Naive thymus-derived CD8-positive, alpha-beta T cell (primary cell): ENCODE measurements at regions not wholly inside any gene's neighbourhood (a gene's known extent, or its start where the extent isn't known, plus 50 kb on each side); places are given as distances from the start of the nearest gene placed in this dataset.

Experiments
- ATAC-seq, 2 donors: fragments of 150-1000 bp; cut with Tn5 transposase in 1 of 2; sonication (Bioruptor Pico), chemical (Tn5 transposase) in 1 of 2; 1 replicate in 1 of 2; 2 replicates in 1 of 2; pipeline ENCODE4 v1.10.0; 2021; ENCODE audit warnings: mild to moderate bottlenecking in 2 of 2, moderate library complexity in 2 of 2
- POLR2A ChIA-PET: fragments of 350-600 bp; sonication (Branson Sonifier 250); formaldehyde crosslinking; loops from one replicate; lab custom pipeline; 2021; ENCODE audit warnings: antibody characterized with exemption; lab: Charles Lee
- DNase-seq, 10 donors: peaks; one replicate each; pipeline versions ENCODE4 v3.0.0 to v3.0.0-alpha.2; 2020 to 2022
- H3K27ac Mint-ChIP-seq, 10 donors: one replicate each; pipeline ENCODE4 v1.8.0; 2020 to 2022; ENCODE audit warnings: mild to moderate bottlenecking in 10 of 10, mixed read lengths in 10 of 10, moderate library complexity in 4 of 10, inconsistent platforms in 1 of 10
- H3K27me3 Mint-ChIP-seq, 5 donors: one replicate each; pipeline ENCODE4 v1.8.0; 2021 to 2022; ENCODE audit warnings: mixed read lengths in 5 of 5
- H3K36me3 Mint-ChIP-seq, 3 donors: one replicate each; pipeline ENCODE4 v1.8.0; 2020 to 2022; ENCODE audit warnings: mixed read lengths in 3 of 3, mild to moderate bottlenecking in 2 of 3, inconsistent platforms in 1 of 3
- H3K4me1 Mint-ChIP-seq, 4 donors: one replicate each; pipeline ENCODE4 v1.8.0; 2021 to 2022; ENCODE audit warnings: mixed read lengths in 4 of 4
- H3K4me3 Mint-ChIP-seq, 10 donors: one replicate each; pipeline ENCODE4 v1.8.0; 2020 to 2022; ENCODE audit warnings: mild to moderate bottlenecking in 10 of 10, mixed read lengths in 10 of 10, moderate library complexity in 6 of 10, inconsistent platforms in 1 of 10
- H3K9me3 Mint-ChIP-seq, 9 donors: one replicate each; pipeline ENCODE4 v1.8.0; 2020 to 2022; ENCODE audit warnings: mixed read lengths in 9 of 9, mild to moderate bottlenecking in 3 of 9, inconsistent platforms in 1 of 9, moderate library complexity in 1 of 9

- no peak overlapping the region for H3K27ac Mint-ChIP-seq
- no peaks in the 10 kb centered on the region for H3K4me1 Mint-ChIP-seq
- ATAC-seq = no peak
- H3K4me3 Mint-ChIP-seq = no peak overlapping the region
- no peaks in the 10 kb centered on the region for H3K36me3 Mint-ChIP-seq
- POLR2A ChIA-PET = no interaction called here
- DNase-seq = no peak
- peaks cover 0 to 10% (median 0%) of the 10 kb centered on the region in 5 donors for H3K27me3 Mint-ChIP-seq
- H3K9me3 Mint-ChIP-seq = peaks cover 0 to 4% (median 0%) of the 10 kb centered on the region in 9 donors
Observed at GRCh38 chr2:16079637-16080036, 139.3 kb downstream of the MYCN start.

GRCh38 chr2:16077601-16078000 is 137.3 kb downstream of the MYCN start:
- Mint-ChIP-seq H3K36me3 (no peaks in the 10 kb centered on the region), H3K9me3 (peaks cover 0 to 4% (median 0%) of the 10 kb centered on the region in 9 donors), H3K27ac (no peak overlapping the region), H3K27me3 (peaks cover 0 to 5% (median 0%) of the 10 kb centered on the region in 5 donors), H3K4me1 (no peaks in the 10 kb centered on the region), H3K4me3 (no peak overlapping the region)
- ATAC-seq = no peak
- no peak for DNase-seq
- POLR2A ChIA-PET = no interaction called here

- Mint-ChIP-seq H3K27me3 (peaks cover 0 to 2% (median 0%) of the 10 kb centered on the region in 5 donors), H3K4me1 (no peaks in the 10 kb centered on the region), H3K27ac (no peak overlapping the region), H3K9me3 (peaks cover 0 to 2% (median 0%) of the 10 kb centered on the region in 9 donors), H3K36me3 (no peaks in the 10 kb centered on the region), H3K4me3 (no peak overlapping the region)
- DNase-seq (no peak), ATAC-seq (no peak)
- POLR2A ChIA-PET = no interaction called here
Observed at GRCh38 chr2:16076911-16077310, 136.6 kb downstream of the MYCN start.

- Mint-ChIP-seq H3K9me3 (peaks cover 0 to 2% (median 0%) of the 10 kb centered on the region in 9 donors), H3K4me1 (no peaks in the 10 kb centered on the region), H3K36me3 (no peaks in the 10 kb centered on the region), H3K27me3 (no peaks in the 10 kb centered on the region), H3K4me3 (no peak overlapping the region), H3K27ac (no peak overlapping the region)
- ATAC-seq (no peak), DNase-seq (no peak)
- POLR2A ChIA-PET = no interaction called here
Observed at GRCh38 chr2:16075045-16076012, 135.0 kb downstream of the MYCN start.

GRCh38 chr2:16073921-16074425 is 133.6 kb downstream of the MYCN start:
- POLR2A ChIA-PET = no interaction called here
- H3K9me3 Mint-ChIP-seq = peaks cover 0 to 2% (median 0%) of the 10 kb centered on the region in 9 donors
- DNase-seq (no peak), ATAC-seq (no peak)
- H3K36me3 Mint-ChIP-seq = no peaks in the 10 kb centered on the region
- no peak overlapping the region for H3K27ac Mint-ChIP-seq
- no peak overlapping the region for H3K4me3 Mint-ChIP-seq
- no peaks in the 10 kb centered on the region for H3K4me1 Mint-ChIP-seq
- no peaks in the 10 kb centered on the region for H3K27me3 Mint-ChIP-seq

- DNase-seq (no peak), ATAC-seq (no peak)
- Mint-ChIP-seq H3K9me3 (peaks cover 0 to 2% (median 0%) of the 10 kb centered on the region in 9 donors), H3K27me3 (no peaks in the 10 kb centered on the region), H3K36me3 (no peaks in the 10 kb centered on the region), H3K27ac (no peak overlapping the region), H3K4me1 (no peaks in the 10 kb centered on the region), H3K4me3 (no peak overlapping the region)
- POLR2A ChIA-PET = no interaction called here
Observed at GRCh38 chr2:16073471-16073870, 133.1 kb downstream of the MYCN start.

GRCh38 chr2:16072638-16073290 is 132.4 kb downstream of the MYCN start:
- POLR2A ChIA-PET = no interaction called here
- H3K27ac Mint-ChIP-seq = no peak overlapping the region
- H3K36me3 Mint-ChIP-seq = no peaks in the 10 kb centered on the region
- ATAC-seq (no peak), DNase-seq (no peak)
- no peak overlapping the region for H3K4me3 Mint-ChIP-seq
- no peaks in the 10 kb centered on the region for H3K4me1 Mint-ChIP-seq
- H3K27me3 Mint-ChIP-seq = no peaks in the 10 kb centered on the region
- H3K9me3 Mint-ChIP-seq = peaks cover 0 to 2% (median 0%) of the 10 kb centered on the region in 9 donors

- DNase-seq = no peak
- peaks cover 0 to 2% (median 0%) of the 10 kb centered on the region in 9 donors for H3K9me3 Mint-ChIP-seq
- no peaks in the 10 kb centered on the region for H3K4me1 Mint-ChIP-seq
- H3K36me3 Mint-ChIP-seq = no peaks in the 10 kb centered on the region
- no peak for ATAC-seq
- no peak overlapping the region for H3K4me3 Mint-ChIP-seq
- H3K27me3 Mint-ChIP-seq = no peaks in the 10 kb centered on the region
- H3K27ac Mint-ChIP-seq = no peak overlapping the region
- POLR2A ChIA-PET = no interaction called here
Observed at GRCh38 chr2:16071865-16072637, 131.7 kb downstream of the MYCN start.

- POLR2A ChIA-PET = no interaction called here
- Mint-ChIP-seq H3K27ac (no peak overlapping the region), H3K4me3 (no peak overlapping the region), H3K27me3 (no peaks in the 10 kb centered on the region), H3K36me3 (no peaks in the 10 kb centered on the region), H3K4me1 (no peaks in the 10 kb centered on the region), H3K9me3 (no peaks in the 10 kb centered on the region)
- DNase-seq (no peak), ATAC-seq (no peak)
Observed at GRCh38 chr2:16071039-16071864, 130.9 kb downstream of the MYCN start.

GRCh38 chr2:16070648-16070971 is 130.3 kb downstream of the MYCN start:
- ATAC-seq (no peak), DNase-seq (no peak)
- POLR2A ChIA-PET = no interaction called here
- Mint-ChIP-seq H3K36me3 (no peaks in the 10 kb centered on the region), H3K4me3 (no peak overlapping the region), H3K4me1 (no peaks in the 10 kb centered on the region), H3K9me3 (no peaks in the 10 kb centered on the region), H3K27ac (no peak overlapping the region), H3K27me3 (no peaks in the 10 kb centered on the region)

- H3K9me3 Mint-ChIP-seq = peaks cover 0 to under 1% (median 0%) of the 10 kb centered on the region in 9 donors
- H3K27me3 Mint-ChIP-seq = no peaks in the 10 kb centered on the region
- POLR2A ChIA-PET = no interaction called here
- no peaks in the 10 kb centered on the region for H3K4me1 Mint-ChIP-seq
- DNase-seq (no peak), ATAC-seq (no peak)
- no peaks in the 10 kb centered on the region for H3K36me3 Mint-ChIP-seq
- H3K4me3 Mint-ChIP-seq = no peak overlapping the region
- no peak overlapping the region for H3K27ac Mint-ChIP-seq
Observed at GRCh38 chr2:16069933-16070647, 129.7 kb downstream of the MYCN start.

- no peak for DNase-seq
- H3K27ac Mint-ChIP-seq = no peak overlapping the region
- no peak for ATAC-seq
Observed at GRCh38 chr2:16069663-16069932, 129.2 kb downstream of the MYCN start.

More at GRCh38 chr2:16069663-16069932, 129.2 kb downstream of the MYCN start:
- POLR2A ChIA-PET = no interaction called here
- no peak overlapping the region for H3K4me3 Mint-ChIP-seq
- peaks cover 0 to 6% (median 0%) of the 10 kb centered on the region in 9 donors for H3K9me3 Mint-ChIP-seq
- H3K4me1 Mint-ChIP-seq = no peaks in the 10 kb centered on the region
- no peaks in the 10 kb centered on the region for H3K36me3 Mint-ChIP-seq
- no peaks in the 10 kb centered on the region for H3K27me3 Mint-ChIP-seq
